HG03280 (cell line): ENCODE measurements at regions not wholly inside any gene's neighbourhood (a gene's known extent, or its start where the extent isn't known, plus 50 kb on each side); places are given as distances from the start of the nearest gene placed in this dataset.

Experiments
- ATAC-seq: cut with Tn5 transposase; IDR thresholded peaks from one replicate; pipeline ENCODE4 v1.9.1; 2021; ENCODE audit warnings: mild to moderate bottlenecking, moderate library complexity; ENCODE audit not compliant: unreplicated experiment

DNA sequence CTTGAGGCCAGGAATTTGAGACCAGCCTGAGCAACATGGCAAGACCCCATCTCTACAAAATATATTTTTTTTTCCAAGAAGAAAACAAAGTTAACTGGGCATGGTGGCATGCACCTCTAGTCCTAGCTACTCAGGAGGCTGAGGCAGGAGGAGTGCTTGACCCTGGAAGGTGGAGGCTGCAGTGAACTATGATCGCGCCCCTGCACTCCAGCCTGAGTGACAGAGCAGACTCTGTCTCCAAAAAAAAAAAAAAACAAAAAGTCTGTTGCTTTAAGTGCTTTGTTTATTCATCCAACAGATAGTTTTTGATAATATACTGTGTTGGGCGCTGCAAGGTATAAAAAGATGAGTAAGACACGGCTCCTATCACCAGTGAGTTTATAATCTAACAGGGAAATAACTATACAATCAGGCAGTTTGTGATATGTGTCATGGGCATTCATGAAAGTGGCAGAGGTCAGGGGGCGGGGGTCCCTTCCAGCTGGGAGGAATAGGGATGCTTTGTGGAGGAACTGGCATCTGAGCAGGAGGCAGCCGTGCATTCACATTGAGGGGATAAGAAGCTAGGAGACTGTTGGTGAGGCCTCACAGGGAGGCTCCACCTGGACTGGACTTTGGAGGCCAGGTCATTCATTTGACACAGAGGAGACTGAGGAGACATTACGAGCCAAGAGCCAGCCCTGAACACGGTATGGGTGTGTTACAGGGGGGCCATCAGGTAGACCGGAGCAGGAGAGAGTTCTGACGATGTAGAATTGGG lies 67.3 kb upstream of the ERRFI1 start:
- no peak for ATAC-seq

DNA sequence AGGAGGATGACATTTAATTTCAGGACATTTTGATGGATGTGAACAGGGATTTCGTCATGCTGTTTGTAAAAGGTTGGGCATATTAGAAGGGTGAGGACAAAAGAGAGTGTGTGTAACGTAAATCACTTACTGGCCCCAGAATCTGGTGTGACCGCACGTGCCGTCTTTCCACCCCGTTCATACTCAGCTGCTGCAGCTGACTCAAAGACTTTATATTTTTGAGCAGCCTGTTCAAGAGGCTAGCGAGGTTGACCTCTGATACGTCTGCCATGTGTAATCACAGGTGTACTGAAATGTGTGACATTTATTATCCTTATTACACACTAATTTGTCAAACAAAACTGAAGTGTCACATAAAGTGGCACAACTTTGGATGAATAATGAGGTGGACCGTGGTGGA lies 66.5 kb upstream of the ERRFI1 start:
- ATAC-seq, result no peak

DNA sequence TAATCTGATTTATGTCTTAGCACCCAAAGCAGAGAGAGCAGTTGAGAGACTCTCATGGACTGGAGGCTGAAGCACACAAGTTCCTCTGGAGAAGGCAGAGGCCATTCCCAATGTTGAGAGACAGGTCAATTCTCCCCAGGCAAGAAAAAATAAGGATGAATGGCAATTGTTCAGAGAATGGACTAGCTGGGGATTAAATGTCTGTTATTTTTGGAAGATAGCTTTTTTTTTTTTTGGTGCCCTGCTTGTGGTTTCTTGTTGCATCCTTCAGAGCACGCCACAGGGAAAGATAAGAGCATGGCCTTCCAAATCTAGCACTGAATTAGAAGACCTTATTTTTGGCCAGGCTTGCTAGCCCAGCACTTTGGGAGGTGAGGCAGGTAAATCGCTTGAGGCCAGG lies 65.6 kb upstream of the ERRFI1 start:
- ATAC-seq, result no peak

DNA sequence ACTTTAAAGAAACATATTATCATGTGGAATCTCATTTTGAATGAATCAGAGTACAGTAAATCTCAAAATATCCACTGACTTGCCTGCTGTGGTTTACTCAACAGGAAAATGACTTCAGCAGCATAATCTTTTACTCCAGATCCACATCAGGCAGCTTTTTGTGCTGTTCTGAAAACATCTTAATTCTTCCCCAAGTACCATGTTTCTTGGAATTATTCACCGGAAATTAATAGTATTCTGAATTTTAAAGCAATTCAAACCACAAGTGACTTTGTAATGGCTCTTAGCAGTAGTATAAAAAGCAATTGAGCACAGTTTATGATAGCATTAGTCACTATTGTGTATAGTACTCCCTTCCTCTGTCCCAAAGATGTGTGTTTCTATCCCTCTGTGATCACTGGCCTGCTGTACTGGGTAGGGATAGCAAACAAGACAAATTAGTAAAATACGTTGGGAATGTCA lies 64.2 kb upstream of the ERRFI1 start:
- no peak for ATAC-seq

DNA sequence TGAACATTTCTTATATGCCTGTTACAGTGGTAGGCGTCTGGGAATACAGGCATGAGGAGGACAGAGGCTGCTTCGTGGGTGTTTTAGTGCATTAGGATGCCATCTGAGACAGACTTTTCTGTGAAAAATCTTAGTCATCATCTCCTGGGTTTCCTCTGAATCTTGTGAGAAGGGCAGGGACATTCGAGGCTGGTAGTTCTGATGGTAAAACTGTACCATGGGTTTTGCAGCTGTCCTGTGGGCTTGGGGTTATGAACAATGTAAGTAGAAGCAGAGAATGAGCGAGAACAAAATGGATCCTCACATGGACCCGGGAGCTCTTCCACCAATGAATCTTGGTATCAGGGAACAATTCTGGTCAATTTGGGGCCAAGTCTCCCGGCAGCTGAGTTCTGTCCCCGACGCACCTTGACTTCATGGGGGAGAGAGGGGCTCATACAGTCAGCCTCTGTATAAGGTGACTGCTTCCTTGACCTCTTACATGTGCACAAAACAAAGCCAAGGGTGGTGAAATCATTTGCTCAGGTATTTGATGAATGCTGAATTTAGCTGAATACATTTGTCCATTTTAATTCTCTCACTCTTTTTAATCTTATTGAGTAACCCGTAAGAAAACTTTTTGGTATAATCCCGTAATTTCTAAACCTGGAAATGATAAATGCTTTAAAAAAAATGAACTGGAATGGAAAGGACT lies 63.6 kb upstream of the ERRFI1 start:
- ATAC-seq, result no peak

DNA sequence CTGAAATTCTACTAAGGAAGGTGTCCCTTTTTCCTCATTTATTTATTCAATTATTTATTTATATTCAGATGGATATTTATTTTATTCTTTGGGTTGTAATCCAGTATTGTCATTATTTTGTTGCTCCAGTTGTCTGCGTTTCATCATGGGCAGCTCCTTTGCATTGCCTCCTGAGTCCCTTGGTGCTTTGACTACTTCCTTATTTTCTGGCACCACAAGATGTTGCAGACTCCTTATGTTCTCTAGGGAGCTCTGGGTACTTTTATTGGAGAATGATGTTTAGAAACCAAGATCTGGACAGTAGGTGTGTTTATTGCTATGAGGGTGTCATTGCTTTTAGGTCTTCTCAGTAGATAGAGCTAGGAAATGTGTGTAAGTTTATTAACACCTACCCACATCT lies 59.9 kb upstream of the ERRFI1 start:
- ATAC-seq, result no peak

DNA sequence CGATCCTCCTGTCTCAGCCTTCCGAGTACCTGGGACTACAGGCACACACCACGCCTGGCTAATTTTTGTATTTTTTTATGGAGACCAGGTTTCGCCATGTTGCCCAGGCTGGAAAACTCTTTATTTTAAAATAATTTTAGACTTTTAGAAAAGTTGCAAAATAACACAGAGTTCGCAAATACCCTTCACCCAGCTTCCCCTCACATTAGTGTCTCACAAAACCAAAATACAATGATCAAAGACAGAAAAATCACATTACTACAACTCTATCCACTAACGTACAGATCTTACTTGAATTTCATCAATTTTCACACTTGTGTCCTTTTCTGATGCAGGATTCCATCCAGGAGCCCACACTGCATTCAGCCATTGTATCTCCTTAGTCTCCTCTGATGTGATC lies 58.8 kb upstream of the ERRFI1 start:
- no peak for ATAC-seq

DNA sequence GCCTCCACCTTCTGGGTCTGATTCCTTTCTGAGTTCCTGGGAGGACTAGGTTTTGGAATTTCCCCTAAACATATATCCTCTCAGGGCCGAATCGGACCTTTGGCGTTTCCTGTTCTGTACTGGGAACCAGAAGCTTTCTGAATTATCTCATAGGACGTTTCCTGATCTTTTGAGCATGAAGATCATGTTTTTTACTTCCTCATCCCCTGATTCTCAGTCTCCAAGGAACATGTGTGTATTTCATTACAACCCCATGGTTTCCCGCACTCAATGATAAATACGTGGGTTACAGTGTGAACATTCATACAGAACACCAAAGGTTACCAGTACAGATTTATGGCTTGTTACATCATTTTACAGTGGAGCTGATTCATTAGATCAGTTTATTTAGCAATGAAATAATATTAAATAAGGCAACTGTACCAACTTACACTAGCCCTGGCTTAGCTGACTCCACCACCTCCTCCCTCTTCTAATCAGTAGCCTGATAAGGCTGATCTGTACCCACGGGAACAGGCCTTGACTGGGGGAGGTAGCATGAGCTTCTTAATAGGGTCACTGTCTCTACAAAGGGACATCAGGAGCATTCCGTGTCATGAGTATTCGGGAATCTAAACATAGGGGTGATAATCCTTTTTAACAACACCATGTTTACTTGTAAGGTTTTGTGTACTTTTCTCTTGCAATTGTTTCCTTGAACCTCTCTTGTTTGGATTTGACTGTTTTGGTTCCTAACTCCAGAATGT lies 57.8 kb upstream of the ERRFI1 start:
- ATAC-seq, result no peak

DNA sequence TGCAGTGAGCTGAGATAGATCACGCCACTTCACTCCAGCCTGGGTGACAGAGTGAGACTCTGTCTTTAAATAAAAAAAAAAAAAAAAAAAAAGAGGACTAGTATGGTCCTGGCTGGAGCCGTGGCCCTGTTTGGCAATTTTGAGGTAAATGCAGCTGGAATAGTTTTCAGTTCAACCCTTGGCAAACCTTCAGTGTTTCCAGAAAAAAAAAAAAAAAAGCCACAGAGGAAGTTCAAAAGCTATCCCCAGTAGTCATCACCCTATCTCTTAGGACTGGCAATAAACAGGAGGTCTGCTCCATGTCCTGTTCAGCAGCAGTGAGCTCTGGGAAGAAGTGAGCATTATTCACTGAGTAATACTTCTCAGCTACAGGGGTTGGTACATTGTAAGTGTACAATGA lies 56.8 kb upstream of the ERRFI1 start:
- ATAC-seq, result no peak

DNA sequence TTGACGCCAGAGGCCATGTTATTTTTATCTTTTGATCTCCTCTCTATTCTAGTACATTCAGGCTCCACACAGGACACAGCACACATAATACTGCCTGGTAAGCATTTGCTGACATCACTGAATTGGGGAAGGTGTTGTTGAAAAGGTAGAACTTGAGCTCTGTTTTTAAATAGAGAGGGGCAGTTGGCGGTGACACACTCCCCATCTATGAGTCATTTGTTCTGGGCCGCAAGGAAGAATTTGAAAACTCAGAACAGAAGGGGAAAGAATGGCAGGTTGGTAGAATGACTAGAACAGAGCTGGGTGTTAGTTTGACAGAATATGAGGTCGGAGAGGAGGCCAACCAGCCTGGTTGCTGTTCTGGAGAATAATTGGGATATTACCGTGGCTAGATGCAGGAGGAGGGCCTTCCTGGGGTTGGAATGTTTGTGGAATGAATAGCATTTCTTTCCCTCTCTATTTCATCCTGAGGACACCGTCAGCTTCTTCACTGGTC lies 52.1 kb upstream of the ERRFI1 start:
- ATAC-seq, result no peak

DNA sequence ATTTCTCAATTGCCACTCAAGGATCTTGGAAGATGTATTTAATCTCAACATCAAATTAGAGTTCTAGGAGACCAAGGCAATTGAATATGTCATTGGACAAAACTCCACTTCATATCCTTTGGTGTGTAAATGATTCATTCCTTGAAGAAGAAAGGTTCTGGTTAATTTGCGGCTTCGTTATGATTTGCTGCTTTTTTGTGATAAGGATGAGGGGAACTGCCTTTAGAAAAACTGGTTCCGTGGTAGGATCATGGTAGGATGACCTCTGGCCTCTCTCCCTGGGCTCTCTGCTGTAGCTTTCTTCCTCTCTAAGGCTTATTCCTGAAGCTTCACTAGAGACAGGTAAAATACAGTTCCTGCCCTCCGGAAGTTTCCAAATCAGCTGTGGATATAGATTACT lies 51.5 kb upstream of the ERRFI1 start:
- ATAC-seq, result no peak

DNA sequence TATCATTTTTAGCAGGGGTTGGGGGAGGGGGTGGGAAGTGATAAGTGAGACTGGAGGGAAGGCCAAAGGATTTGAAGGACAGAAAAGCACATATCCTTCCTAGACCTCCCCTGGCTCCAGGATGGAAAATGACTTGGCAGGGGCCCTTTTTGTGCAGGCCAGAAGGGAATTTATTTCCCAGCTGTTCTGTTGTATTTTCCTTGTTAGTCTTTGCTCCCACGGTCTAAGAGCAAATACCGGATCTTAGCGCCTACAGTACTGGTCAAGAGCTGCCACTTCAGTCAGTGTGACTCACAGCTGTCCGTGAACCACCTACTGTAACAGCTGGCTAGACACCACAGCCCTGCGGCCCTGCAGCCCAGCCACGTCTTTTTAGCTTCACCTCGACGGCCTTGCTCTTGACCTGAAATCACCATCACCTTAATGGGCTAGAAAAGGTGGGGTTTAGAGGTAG lies 51.0 kb upstream of the ERRFI1 start:
- no peak for ATAC-seq

DNA sequence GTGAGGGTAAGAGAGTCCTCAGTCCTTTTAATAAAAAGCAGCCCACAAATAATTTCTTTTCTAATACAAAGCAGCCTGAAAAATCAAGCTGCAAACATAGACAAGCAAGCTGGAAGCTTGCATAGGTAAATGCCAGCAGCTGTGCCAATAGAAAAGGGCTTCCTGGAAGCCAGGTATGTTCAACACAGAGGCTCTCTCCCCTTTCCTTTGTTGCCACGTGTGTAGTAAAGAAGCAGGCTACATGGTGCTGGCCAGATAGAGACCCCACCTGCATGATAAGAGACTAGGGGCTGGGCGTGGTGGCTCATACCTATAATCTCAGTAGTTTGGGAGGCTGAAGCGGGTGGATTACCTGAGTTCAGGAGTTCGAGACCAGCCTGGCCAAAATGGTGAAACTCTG lies 50.1 kb upstream of the ERRFI1 start:
- no peak for ATAC-seq
